Cerebellar nuclear complex (tissue), 1 donor: ENCODE measurements at regions not wholly inside any gene's neighbourhood (a gene's known extent, or its start where the extent isn't known, plus 50 kb on each side); places are given as distances from the start of the nearest gene placed in this dataset.
A peak's percentile ranks its signal among the peaks of the same experiment; 100 is the strongest.
"Not testable (repeated sequence)": the region's sequence is repeated elsewhere in the genome, so short reads cannot be mapped to it uniquely, and the experiment has no call there.

Experiments used
- DNase-seq, 2 experiments: peaks; one replicate each; lab custom pipeline; 2025; lab: John Stamatoyannopoulos, UW

- peak in 1 of 2 experiments; percentile 3 for DNase-seq
Observed at GRCh38 chr7:136405931-136406777, 429.0 kb upstream of the MTPN start.

DNA sequence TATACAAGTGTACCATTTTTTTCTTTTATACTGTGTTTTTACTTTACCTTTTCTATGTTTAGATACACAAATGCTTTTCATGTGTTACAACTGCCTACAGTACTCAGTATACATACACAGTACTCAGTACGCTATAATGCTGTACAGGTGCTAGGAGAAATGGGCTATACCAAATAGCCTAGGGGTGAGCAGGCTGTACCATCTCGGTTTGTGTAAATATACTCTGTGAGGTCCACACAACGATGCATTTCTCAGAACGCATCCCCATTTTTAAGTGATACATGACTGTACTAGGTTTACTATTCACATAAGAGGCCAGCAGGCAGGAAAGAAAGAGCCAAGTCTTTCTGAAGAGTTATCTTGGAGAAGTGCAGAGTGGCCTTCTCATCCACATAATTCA is 426.4 kb upstream of the MTPN start:
- no peak for DNase-seq

- DNase-seq: no peak
Observed at GRCh38 chr7:136400877-136401276, 423.7 kb upstream of the MTPN start.

DNA sequence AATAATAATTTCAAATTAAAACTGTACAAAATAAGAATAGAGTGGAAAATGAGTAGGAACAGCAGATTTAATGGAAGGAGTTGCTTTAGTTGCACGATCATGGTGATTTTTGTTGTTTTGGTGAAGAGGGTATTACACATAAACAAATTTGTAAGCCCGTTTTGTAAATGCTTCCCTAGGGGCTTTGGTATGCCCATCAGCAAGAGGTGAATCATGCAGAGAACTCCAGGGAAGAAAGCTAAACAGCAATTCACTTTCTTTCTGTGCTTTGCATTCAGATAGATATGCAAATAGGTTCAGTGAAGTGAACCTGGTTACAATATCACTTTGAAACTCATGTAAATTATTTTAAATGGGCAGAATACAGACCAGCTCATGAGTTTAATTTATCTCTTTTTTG is 422.2 kb upstream of the MTPN start:
- no peak for DNase-seq

- DNase-seq: no peak
Observed at GRCh38 chr7:136392856-136393255, 415.7 kb upstream of the MTPN start.

DNA sequence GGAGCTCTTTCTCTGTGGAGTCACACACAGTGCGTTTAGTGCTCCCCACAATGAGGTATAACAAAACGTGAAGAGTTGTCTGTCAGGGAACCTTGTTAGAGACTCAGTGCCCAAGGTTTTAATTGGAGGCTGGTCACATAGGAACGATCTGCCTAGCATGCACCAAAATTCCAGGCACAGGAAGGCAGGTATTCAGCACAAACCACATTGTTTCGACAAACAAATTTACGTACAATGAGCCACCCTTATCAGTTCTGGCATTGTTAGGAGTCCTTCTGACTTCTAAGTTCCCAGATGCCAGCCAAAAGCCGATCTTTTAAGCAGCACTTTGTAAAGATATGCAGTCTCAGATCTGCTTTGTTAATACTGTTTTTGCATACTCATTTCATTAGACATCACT is 414.2 kb upstream of the MTPN start:
- DNase-seq: no peak

GRCh38 chr7:136389933-136390332 is 412.8 kb upstream of the MTPN start:
- DNase-seq: no peak

DNA sequence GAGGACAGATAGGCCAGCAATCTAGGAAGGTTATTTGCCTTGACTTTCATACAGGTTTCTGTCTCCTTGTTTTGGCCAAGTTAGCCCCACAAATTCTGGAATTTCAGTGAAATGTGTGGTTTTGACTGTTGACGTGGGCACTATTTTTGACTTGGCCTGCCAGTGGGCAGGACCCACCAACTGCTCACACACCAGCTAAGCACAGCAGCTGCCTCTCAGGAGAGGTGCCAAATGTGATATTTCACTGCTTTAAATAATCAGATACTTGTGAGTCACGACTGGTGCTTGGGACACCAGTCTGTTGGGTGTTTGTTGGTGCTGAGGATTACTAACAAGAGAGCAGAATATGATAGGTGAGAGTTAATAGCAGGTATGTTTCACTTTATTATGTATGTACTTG is 409.7 kb upstream of the MTPN start:
- no peak for DNase-seq

DNA sequence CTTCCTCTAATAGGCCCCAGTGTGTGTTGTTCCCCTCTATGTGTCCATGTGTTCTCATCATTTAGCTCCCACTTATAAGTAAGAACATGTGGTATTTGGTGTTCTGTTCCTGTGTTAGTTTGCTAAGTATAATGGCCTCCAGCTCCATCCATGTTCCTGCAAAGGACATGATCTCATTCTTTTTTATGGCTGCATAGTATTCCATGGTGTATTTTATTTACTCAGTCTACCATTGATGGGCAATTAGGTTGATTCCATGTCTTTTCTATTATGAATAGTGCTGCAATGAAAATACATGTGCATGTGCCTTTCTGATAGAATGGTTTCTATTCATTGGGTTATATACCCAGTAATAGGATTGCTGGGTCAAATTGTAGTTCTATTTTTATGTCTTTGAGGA is 394.2 kb upstream of the MTPN start:
- DNase-seq: not testable (repeated sequence)

GRCh38 chr7:136370137-136370536 is 393.0 kb upstream of the MTPN start:
- DNase-seq: no peak

GRCh38 chr7:136369225-136369624 is 392.1 kb upstream of the MTPN start:
- DNase-seq: no peak

GRCh38 chr7:136359333-136359903 is 382.3 kb upstream of the MTPN start:
- no peak for DNase-seq

DNA sequence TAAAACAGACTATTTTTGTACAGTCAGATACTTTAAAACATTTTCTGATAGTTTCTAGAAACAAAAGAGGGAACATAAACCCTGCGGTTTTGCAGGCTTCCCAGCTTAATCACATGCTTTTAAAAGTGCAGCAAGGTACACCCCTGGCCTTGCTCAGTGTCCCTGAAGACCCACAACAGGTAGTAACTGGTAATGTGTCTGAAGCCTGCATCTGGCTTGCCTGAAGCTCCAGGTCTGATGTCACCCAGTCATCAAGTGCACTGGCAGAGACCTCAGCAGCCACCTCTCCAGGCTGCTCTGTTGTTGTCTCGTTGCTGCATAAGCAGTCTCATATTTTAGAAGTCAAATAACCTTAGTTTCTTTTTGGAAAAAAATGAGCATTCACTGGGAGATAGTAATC is 376.1 kb upstream of the MTPN start:
- no peak for DNase-seq

GRCh38 chr7:136348542-136349192 is 371.5 kb upstream of the MTPN start:
- DNase-seq: no peak

GRCh38 chr7:136348142-136348541 is 371.0 kb upstream of the MTPN start:
- no peak for DNase-seq

DNA sequence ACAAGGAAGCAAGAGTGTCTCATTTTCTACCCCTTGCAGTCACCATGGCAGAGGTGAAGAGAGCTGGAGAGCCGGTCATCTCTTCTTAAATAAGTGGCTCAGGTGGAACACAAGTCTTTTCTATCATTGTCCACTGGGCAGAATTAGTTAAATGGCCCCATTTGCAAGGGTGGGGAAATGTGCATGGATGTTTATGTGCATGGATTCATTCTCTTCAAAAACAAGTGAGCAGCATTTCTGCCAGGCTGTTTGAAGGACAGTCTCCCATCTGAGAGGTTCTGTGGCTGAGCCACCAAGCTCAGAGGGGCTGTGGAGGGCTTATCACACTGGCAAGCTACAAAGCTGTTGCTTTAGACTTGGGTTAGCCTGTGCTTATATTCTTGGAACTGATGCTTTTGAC is 370.3 kb upstream of the MTPN start:
- no peak for DNase-seq

DNA sequence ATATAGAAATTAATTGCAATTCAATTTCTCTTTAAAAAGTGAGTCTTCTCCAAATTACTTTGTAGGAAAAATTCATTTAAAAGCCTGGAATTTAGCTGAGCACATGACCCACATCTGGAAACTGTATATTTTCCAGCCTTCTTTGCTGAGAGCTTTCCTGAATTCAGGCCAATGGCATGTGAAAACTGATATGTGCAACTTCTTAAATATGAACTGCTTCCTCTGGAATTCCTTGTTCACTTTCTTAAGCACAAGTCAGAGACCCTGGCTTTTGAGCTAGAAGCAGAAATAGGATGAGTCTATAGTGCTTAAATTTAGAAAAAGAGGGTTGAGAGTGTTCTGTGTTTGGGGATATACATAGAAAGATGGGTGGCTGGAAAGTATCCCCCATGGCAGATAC is 365.1 kb upstream of the MTPN start:
- DNase-seq: no peak

- no peak for DNase-seq
Observed at GRCh38 chr7:136339464-136339863, 362.3 kb upstream of the MTPN start.

DNA sequence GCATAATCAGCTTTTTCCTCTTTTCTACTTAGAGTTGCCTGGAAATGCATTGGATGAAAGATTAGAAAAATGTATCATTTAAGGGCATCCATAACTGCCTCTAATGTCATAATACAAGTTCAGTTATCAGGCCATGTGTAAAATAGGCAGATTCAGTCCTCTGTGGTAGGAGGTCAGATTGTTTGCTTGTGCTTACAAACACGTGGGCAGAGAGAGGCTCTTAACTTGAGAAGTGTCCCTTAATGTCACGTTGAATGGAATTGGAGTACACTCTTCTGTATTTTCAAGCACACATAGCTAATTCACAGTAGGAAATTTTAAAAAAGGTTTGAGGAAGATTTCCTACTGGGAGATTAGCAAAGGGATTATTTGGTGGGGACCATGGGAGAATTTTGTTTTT is 359.8 kb upstream of the MTPN start:
- DNase-seq: no peak

DNA sequence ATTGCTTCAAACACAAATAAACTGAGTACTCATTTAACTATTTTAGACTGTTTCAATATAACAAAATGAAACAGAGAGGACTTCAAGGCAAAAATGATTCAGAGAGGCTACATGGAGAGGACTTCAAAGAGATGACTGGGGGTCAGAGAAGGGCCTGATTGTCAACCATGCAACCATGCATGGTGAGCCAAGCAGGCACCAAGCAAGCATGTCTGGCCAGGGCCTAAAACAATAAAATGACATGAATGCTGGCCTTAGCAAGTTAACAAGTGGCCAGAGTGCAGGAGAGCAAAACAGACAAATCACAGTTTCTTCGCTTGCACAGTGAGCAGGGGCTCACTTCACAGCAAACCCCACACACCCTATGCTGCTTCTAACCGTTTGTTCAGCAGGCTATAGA is 356.5 kb upstream of the MTPN start:
- no peak for DNase-seq

DNA sequence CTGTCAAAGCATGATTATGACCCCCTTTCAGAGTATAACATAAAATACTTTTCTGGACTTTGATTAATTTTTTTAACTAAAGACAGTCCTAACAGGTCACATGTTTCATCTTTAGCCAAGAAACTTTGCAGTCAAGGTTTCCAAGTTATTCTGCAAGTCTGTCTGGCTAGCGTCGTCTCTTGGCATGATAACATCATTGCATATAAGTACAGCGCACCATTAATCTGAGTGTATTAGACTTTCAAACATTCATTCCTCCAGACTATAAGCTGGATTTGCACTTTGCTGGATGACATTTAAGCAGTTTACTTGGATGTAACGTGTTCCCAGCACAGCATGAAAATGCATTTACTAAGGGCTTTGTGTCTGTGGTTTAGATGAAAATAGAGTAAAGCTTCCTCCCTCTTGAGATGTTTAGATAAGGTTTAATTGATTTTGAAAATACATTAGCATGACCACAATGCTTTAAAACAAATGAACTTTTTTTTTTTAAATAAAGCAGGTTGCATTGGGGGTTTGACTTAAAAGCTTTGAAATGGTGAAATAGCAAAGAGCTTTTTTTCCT is 349.0 kb upstream of the MTPN start:
- no peak for DNase-seq

GRCh38 chr7:136325578-136325977 is 348.4 kb upstream of the MTPN start:
- no peak for DNase-seq

DNA sequence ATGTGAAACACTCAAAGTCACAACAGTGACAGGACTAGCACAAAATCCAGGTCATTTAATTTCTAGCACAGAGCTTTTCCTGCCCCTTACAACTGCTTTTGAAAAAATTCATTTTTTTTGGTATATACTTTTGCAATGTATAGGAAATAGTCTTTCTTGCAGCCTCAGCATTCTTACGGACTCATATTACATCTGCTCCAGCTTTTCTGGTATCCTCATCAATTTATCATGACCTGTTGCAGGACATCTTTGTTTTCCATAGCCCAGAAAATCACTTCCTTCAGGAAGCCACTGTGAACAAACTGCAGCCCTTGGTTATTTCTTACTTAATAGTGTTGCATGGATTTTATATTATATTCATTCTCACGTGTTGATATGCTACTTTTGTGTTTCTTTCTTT is 347.9 kb upstream of the MTPN start:
- no peak for DNase-seq
